ENCODE measurements at regions not wholly inside any gene's neighbourhood (a gene's known extent, or its start where the extent isn't known, plus 50 kb on each side); places are given as distances from the start of the nearest gene placed in this dataset.

DNA sequence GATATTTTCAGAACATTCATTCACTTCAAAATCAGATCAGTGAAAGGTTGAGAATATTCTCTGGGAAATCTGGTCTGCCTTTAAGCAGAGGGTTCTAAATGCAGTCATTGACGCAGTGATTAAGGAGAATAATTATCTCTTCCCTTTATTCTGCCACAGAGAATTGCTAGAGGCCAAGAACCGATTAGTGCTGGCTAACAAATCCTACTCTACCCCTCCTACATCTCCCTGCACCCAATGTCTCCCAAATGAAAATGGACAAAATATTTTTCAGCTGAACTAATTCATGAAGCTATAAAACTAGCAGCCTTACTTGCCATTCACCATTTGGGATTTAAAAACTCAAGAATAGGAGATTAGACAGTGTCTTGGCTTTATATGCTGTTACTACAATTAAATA is 185.5 kb upstream of the SOX9 start:
- TF ChIP-seq, protein P1, sequence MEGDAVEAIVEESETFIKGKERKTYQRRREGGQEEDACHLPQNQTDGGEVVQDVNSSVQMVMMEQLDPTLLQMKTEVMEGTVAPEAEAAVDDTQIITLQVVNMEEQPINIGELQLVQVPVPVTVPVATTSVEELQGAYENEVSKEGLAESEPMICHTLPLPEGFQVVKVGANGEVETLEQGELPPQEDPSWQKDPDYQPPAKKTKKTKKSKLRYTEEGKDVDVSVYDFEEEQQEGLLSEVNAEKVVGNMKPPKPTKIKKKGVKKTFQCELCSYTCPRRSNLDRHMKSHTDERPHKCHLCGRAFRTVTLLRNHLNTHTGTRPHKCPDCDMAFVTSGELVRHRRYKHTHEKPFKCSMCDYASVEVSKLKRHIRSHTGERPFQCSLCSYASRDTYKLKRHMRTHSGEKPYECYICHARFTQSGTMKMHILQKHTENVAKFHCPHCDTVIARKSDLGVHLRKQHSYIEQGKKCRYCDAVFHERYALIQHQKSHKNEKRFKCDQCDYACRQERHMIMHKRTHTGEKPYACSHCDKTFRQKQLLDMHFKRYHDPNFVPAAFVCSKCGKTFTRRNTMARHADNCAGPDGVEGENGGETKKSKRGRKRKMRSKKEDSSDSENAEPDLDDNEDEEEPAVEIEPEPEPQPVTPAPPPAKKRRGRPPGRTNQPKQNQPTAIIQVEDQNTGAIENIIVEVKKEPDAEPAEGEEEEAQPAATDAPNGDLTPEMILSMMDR (IDR thresholded peaks at IDR 0.05; ENCODE audit: low read depth, low read length, missing input control): no peak
- TF ChIP-seq SP1 (IDR thresholded peaks at IDR 0.05) (no peak), GABPA (IDR thresholded peaks at IDR 0.05 in 1 of 2, conservative IDR thresholded peaks at IDR 0.05 in 1 of 2) (no peak), RAD21 (IDR thresholded peaks at IDR 0.05) (no peak), HNF4G (IDR thresholded peaks at IDR 0.05) (no peak)
- TF ChIP-seq, protein P2, sequence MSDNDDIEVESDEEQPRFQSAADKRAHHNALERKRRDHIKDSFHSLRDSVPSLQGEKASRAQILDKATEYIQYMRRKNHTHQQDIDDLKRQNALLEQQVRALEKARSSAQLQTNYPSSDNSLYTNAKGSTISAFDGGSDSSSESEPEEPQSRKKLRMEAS (IDR thresholded peaks at IDR 0.05): no peak
- TF ChIP-seq, protein P3, sequence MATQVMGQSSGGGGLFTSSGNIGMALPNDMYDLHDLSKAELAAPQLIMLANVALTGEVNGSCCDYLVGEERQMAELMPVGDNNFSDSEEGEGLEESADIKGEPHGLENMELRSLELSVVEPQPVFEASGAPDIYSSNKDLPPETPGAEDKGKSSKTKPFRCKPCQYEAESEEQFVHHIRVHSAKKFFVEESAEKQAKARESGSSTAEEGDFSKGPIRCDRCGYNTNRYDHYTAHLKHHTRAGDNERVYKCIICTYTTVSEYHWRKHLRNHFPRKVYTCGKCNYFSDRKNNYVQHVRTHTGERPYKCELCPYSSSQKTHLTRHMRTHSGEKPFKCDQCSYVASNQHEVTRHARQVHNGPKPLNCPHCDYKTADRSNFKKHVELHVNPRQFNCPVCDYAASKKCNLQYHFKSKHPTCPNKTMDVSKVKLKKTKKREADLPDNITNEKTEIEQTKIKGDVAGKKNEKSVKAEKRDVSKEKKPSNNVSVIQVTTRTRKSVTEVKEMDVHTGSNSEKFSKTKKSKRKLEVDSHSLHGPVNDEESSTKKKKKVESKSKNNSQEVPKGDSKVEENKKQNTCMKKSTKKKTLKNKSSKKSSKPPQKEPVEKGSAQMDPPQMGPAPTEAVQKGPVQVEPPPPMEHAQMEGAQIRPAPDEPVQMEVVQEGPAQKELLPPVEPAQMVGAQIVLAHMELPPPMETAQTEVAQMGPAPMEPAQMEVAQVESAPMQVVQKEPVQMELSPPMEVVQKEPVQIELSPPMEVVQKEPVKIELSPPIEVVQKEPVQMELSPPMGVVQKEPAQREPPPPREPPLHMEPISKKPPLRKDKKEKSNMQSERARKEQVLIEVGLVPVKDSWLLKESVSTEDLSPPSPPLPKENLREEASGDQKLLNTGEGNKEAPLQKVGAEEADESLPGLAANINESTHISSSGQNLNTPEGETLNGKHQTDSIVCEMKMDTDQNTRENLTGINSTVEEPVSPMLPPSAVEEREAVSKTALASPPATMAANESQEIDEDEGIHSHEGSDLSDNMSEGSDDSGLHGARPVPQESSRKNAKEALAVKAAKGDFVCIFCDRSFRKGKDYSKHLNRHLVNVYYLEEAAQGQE (IDR thresholded peaks at IDR 0.05): no peak

All from liver (tissue), 3 donors.